NCI-H146 treated with DMSO at 0.1 percent for 48 hours (cell line): ENCODE measurements at regions not wholly inside any gene's neighbourhood (a gene's known extent, or its start where the extent isn't known, plus 50 kb on each side); places are given as distances from the start of the nearest gene placed in this dataset.

Experiments
- DNase-seq: peaks from one replicate; lab custom pipeline; 2025; ENCODE audit not compliant: unreplicated experiment; lab: John Stamatoyannopoulos, UW

DNA sequence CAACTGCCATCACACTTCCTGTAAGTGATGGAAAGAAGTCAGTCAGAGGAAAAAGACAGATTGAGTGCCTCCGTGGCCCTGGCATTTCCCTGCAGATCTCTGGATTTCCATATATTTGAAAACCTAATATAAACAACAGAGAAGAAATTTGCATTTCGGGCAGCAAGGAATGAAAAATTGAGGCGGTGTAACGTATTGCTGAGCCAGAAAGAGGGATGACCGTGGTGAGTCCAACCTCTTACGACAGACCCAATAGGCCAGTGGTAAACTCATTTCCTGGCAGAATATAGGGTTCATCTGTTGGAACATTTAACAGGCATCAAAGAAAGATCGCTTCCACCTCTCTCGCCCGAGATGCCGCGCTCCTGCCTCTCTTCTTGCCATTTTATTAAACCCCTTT, 336.5 kb downstream of the MIAT start:
- DNase-seq, result no peak

DNA sequence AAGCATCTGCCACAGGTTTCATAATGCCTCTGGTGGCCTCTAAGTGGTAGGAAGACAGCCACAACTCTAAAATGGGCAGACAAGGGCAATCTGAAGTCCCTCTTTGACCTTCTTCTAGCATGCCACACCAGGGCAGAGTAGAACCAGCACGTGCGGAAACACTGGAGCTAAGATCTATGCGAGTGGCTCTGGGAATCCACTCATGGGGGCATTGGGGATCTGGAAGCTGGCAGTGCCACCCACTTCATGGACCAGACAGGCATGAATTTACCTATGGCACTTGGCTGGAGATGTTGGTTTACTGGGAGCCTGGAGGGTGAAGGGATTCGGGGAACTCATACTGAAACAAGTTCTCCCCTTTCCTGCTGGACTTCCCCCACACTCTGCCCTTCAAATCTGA, 337.4 kb downstream of the MIAT start:
- DNase-seq, result no peak

DNA sequence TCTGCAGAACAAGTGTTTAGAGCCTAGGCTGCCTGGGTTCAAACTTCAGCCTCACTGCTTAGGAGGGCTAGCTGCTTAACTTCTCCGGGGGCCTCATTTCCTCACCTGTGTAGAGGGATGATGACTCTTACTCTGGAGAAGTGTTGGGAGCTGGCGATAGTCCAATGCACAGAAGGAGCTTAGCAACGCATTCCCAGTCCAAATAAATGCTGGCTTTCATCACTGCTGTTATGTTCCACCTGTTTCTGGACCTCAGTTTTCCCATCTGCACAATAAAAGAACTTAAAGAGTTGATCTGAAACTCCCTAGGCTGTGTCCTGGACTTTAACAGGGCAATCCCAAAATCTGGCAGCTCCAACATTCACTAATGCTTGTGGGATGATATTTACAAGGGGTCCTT, 337.8 kb downstream of the MIAT start:
- DNase-seq, result no peak

DNA sequence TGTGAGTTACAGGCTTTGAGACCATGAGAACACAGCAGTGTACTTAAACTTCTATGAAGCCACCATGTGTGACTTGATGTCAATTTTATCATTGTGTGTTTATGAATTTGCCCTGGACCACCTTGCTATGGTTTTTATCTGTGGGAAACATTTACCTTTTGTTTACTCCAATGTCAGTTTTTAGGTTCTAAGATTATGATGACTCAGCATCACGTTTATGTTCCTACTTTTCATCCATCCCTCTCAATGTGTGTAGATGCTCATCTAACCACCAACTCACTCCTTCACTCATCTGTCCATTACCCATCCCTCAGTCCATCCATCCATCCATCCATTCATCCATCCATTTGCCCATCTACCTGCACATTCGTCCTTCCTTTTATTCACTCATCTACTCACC, 338.8 kb downstream of the MIAT start:
- DNase-seq, result no peak

DNA sequence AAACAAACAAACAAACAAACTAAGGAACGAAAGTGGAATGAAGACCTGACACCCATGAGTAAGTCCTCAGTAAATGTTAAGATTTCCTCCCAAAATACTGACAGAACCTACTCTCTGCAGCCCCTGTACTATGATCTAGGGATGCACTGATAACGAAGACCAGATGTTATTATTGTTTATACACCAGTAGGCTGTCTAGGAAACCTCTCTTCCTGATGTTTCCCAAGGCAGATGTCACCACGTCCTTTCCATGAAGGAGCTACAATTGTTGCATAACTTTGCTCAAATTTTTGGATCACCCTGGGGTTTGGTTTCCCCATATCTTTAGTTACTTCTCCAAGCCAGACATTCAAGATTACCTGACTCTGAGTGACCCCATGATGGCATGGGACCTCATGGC, 340.7 kb downstream of the MIAT start:
- DNase-seq, result no peak

DNA sequence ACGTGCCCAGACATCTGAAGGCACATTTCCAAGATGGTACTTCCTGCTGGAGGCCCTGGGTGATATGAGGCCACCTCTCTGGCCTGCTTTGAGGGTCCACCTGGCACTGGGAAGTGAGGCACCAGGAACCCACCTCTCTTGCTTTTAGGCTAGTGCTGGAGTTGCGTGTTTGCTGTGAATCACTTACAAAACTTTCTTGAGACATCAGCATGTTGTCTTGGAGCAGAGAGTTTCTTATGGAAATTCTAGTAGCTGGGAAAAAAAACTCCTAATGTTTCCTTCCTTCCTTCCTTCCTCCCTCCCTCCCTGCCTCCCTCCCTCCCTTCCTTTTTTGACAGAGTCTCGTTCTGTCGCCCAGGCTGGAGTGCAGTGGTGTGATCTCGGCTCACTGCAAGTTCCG, 341.3 kb downstream of the MIAT start:
- DNase-seq, result no peak

DNA sequence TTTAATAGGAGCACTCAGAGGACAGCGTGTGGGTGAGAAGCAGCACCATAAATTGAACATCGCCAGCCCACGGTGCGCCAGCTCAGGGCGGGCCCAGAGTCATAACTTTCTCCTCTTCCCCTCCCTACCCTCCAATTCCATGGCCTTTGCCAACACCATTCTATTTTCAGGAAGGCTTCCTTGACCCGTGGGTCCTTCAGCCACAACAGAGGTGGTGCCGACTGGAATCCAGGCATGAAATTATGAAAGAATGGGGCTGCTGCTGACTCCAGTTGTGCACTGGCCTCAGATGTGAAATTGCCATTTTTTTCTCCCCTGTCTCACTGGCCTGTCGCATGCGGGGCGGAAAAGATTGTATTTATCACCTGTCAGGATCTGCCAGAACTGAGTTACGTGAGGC, 345.9 kb downstream of the MIAT start:
- no peak for DNase-seq

DNA sequence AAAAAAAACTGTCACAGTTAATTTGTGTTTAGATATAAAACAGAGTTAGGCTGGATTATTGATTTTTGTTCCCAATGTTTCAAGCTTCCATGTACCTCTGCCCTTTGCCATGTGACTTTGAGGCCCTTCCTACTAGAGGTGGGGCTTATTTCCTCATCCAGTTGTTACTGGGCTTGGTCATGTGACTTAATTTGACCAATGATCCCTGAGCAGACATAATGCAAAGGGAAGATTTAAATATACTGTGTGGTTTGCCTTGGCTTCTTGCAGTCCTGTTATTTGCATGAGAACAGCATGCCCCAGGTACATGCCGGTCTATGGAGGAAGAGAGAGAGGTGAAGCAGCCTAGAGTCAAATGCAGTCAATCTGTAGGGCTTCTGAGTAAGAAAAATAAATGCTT, 347.0 kb downstream of the MIAT start:
- DNase-seq, result no peak

DNA sequence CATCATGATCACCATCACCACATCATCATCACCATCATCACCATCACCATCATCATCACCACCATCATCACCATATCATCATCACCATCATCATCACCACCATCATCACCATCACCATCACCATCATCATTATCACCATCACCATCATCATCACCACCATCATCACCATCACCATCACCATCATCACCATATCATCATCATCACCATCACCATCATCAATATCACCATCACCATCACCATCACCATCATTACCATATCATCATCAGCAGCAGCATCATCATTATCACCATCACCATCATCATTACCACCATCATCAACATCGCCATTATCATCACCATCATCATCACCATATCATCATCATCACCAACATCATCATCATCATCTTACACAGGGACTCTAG, 351.1 kb downstream of the MIAT start:
- DNase-seq, result no peak

DNA sequence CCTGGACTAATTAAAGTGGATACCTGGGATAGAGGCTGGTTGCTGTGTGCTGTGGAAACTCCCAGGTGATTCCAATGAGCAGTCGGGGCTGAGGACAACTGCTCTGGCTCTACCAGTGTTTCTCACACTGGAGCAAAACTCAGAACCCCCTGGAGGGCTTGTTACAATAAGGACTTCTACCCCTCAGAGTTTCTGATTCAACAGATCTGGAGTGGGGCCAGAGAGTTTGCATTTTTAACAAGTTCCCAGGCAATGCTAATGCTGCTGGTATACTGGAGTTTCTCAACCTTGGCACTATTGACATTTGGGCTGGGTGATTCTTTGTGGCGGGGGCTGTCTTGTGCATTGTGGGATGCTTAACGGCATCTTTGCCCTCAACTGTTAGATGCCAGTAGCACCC, 353.7 kb downstream of the MIAT start:
- DNase-seq, result no peak

DNA sequence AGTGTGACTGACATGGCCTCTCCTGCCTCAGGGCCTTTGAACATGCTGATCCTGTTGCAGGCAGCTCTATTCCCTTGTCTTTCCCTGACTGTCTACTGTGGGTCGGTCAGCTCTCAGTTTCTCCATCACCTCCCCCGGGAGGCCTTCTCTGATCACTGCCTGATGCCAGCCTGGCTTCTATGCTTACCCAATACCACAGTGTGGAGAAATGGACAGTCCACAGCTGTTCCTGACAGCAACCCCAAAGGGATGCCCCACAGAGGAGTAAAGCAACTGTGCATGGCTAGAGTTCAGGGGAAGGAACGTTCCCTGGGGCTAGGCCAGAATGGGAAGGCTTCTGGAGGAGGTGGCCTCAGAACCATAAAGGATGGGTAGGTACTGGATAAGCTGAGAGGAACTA, 354.3 kb downstream of the MIAT start:
- DNase-seq, result no peak

DNA sequence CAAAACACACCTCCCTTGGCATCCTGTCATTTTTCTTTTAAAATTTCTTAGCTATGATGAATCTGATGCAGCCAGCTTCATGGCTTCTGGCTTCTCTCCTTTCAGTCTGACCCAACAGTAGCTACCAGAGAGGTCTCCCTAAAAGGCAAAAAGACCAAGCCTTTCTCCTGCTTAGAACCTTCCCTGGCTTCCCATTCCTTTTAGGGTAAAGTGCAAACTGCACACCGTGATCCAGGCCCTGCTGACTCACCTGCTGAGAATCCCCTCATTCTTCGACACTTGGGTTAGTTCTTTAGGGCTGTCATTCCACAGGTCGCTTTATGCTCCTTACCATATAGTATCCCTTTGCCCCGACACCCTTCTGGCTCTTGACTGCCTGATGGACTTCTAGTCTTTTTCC, 362.4 kb downstream of the MIAT start:
- DNase-seq, result no peak

DNA sequence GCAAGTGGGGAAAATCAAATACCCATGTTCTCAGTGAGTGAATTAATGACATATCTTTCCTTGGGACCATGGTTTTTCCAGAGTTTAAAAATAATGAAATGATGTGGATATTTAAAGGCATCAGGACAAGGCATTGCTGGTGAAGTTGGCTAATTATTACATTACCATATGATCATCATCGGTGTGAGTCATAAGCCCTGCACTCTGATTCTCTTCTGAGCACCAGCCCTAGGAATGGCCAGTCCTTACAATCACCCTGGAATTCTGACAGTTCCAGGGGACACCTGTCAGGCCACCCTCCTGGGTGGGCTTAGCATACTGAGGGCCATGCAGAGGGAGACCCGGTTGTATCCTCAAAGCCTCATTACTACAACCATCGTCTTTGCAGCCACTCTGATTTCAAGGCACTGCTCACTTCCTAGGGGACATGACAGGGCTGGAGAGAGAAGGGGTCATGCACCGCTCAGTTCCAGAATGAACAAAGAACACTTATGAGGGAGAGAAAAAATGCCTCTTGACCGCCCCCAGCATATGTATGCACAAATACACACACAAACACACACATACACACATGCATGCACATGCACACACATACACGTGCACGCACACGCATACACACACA, 365.0 kb downstream of the MIAT start:
- DNase-seq, result no peak

DNA sequence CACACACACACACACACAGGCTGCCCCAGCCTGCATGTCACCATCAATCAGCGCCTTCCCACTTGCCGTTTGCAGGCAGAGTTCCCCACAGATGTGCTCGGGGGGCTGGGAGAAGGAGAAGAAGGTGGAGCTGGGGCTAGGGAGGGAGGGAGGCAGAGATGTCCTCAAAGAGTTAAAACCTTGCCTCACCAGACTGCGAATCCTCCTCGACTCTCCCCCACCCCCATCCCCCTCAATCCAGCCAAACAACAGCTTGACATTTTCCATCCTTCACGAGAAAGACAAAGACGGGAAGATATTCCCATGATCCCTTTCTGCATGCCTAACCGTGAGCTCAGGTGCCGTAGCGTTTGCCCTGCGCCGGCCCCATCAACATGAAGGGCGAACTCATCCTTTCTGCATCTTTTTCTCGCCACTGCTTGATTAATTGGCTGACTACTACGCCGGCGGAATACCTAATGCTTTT, 365.5 kb downstream of the MIAT start:
- no peak for DNase-seq

DNA sequence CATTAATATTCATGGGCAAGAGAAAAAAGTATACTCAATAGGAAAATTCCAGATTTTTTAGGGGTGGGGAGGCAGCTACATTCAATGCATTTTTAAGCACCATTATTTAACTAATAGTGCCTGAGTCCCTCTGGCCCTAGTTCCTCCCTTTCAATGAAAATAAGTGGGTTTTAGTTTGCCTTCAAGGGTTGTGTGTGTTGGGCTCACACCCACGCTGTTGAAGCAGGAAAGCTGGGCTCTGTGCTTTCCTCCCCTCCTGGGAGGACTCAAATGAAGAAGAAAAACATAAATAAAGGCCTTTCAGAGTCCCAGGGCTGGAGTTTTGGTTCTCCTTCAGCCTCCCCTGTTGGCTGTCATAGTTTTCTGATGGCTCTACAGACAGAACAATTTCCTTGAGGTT, 366.2 kb downstream of the MIAT start:
- no peak for DNase-seq

DNA sequence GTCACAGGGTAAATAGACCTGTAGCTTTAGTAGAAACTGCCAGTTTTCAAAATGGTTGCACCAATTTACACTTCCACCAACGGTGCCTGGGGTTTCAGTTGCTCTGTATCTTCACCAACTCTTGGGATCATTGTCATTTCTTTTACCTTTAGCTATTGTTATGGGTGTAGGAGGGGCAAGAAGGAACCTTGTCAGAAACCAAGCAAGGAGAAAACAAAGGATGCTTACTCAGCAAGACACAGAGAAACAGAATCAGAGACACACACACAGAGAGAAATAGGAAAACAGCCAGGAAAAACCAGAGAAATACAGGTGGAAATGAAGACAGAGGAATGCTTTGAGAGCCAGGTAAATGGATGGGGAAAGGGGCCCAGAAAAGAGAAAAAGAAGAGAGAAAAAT, 367.6 kb downstream of the MIAT start:
- no peak for DNase-seq

DNA sequence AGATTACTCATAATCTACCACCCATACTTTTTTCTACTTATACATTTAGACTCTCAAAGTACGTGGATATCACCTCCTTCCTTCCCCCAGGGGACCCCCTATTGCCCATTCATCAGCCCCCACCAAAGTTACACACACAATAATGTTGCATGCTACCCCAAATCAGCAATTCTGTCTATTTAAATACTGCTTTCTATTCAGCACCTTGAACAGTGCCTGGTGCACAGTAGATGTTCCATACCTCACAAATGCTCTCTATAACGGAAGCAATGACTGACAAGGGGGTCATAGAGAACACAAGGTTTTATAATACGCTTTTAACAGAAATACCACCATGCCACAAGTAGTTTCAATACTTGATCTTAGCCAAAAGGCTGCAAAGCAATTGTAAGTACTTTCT, 370.7 kb downstream of the MIAT start:
- DNase-seq, result no peak

DNA sequence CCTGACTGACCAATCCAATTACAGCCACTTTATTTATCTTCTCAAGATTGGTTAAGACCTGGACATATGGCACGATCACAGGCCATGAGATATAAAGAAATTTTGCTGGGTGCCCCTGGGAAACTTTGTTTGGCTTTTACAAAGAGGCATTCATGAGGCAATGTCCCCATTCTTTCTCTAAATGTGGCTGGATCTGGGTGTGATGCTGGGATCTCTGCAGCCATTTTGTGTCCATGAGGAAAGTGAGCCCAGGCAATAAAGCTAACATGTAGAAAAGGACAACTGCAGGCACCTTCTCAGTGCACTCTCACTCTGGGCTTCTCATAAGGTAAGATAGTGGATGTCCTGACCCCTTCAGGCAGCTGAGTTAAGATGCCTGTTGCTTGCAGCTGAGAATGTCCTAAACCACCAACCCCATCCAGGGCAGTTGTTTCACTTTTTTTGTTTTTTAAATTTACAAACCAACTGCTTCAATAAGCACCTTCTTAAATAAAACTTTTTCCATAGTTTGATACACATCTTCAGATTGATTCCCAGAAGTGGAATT, 372.3 kb downstream of the MIAT start:
- DNase-seq, result no peak

DNA sequence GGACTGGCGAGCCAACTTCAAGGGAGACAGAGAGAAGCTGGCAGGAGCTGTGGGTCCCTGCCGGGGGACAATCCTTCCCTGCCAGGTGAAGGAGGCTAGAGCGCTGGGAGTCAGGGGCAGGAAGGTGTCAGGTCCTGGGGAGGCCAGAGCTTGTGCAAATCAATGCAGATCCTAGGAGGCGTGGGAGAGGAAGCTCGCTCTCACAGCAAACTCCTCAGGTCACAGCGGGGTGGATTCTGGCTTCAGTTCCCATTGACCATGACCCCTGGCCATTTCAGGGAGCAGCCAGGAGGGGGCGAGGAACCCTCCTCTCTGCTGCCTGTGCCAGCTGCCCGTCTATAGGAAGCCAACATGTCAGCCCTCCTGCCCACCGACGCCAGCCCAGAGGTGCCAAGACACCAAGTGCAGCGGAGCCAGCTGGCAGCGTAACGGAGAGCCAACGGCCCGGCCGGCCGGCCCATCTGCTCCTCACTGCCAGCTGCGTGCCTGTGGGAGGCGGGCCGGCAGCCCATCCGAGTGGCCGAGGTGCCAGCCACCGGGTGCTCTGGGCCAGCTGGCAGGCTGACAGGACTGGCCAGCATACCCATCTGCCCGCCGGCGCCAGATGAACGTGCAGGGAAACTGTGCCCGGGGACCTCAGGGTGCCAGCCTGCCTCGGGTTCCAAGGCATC, 374.8 kb downstream of the MIAT start:
- DNase-seq, result peak; percentile 1

DNA sequence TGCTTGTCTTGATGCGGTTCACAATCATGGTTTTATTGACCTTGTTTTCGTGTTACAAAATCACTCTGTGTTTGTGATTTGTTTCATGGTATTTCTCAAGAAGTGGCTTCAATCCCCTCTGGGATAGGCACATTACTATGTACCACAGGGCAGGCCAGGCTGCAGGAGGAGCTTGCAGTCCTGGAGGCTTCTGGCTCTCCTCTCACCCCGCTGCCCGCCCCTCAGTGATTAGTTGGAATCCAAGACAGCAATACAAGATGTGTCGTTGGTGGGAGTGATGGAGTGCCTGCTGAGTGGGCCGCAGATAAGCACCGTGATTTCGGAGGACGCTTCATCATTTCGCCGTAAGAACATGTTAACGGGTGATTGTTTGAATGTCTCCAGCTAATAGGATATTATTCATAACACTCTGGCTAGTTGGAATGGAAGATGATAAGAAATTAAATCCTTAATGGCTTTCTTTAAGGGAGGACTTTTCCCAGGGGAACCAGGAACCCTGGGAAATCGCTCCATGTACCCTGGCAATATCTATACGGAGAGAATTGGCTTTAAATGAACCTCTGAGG, 384.4 kb downstream of the MIAT start:
- no peak for DNase-seq

DNA sequence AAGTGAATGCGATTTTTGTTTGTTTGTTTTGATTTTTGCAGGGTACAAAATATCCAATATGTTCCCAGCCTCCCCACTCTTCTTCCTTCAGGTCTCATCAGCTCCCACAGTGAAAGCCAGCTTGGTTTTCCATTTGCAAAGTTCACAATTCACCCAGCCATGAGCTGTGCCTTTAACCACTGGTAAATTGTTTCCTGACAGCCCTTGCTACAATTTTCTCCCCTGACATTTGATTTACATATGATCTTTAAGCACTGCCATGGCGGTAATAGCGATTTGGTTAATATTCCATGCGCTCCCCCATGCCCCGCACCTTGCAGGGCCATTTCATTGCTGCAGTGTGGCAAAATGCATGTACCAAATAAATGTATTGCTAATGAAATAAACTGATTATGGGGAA, 385.9 kb downstream of the MIAT start:
- no peak for DNase-seq

DNA sequence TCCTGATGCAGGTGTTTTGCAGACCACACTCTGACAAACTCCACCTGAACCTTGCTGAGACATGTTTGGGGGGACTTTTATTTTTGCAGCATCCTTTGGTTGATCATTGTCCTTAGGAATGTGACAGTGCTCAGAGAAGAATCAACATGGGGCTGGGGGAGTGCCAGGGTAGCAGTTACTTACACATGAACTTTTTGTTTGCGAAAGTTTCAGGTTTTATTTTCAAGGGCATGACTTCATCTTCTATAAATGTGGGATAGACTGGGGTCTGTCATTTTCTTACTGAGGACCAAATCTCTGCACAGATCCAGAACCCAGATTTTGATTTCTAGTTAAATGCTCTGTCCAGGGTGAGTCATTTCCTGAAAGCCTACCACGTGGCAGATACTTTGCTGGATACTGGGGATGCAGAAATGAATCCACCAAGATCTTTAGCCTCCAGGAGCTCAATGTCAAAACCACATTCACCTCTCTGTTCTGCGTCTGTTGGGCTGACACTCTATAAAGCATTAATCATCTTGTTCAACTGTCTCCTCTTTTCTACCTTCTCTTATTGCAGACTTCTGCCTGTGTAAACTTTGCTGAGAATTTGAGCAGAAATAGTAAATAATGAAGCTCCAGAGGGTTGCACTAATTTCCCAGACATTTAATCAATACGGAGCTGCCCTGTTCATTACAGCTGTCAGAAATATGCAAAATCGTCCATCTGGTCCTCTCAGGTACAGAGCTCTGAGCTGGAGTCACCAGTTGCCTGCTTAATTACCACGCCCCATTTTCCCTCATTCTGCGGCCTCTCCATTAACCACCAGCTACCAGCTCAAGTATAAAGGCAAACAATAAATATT, 387.9 kb downstream of the MIAT start:
- DNase-seq, result peak; percentile 5
